Panc1 (cell line): ENCODE measurements at regions not wholly inside any gene's neighbourhood (a gene's known extent, or its start where the extent isn't known, plus 50 kb on each side); places are given as distances from the start of the nearest gene placed in this dataset.

Source experiments
- POLR2AphosphoS5 ChIP-seq: IDR thresholded peaks from 2 replicates; pipeline ENCODE4 v1.6.1; 2012; ENCODE audit warnings: mild to moderate bottlenecking, low read depth, low read length, moderate library complexity
- SIN3A ChIP-seq: IDR thresholded peaks from 2 replicates; pipeline ENCODE4 v1.6.1; 2012; ENCODE audit warnings: low read depth, mild to moderate bottlenecking, low read length, moderate library complexity, borderline replicate concordance; ENCODE audit not compliant: insufficient read depth
- TCF7L2 ChIP-seq: IDR thresholded peaks from 2 replicates; pipeline ENCODE4 v1.6.1; 2011; ENCODE audit warnings: mild to moderate bottlenecking, low read depth, low read length, inconsistent platforms
- TF ChIP-seq, protein P1 (sequence below): fragments of 450-650 bp; IDR thresholded peaks from 2 replicates; pipeline ENCODE4 v1.5.1; 2017; ENCODE audit warnings: mild to moderate bottlenecking
- TF ChIP-seq, protein P2 (sequence below), 2 experiments: IDR thresholded peaks; 2 replicates each; pipeline ENCODE4 v1.6.1; 2011 to 2012; ENCODE audit warnings: low read depth in 2 of 2, control low read depth in 1 of 2, low read length in 1 of 2, mild to moderate bottlenecking in 1 of 2, moderate library complexity in 1 of 2; ENCODE audit not compliant: insufficient read depth in 1 of 2

DNA sequence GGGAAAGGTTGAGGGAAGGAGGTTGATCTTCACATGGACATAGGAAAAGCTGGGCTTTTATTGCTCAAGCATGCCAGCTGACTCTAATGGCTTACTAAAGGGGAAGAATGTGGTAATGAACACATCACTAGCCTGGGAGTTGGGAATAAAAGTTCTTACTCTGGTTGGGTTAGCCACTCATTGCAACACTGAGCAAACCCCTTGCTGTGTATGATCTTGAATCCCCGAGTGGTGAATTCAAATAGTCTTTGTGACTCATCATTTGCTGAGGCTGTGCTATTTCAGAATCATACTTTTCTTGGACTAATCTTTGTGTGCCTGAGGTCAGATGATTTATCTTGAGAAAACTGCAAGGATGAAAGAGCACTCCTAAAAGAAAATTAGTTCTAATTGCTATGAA is 304.1 kb upstream of the ANO5 start:
- TF ChIP-seq, protein P1, sequence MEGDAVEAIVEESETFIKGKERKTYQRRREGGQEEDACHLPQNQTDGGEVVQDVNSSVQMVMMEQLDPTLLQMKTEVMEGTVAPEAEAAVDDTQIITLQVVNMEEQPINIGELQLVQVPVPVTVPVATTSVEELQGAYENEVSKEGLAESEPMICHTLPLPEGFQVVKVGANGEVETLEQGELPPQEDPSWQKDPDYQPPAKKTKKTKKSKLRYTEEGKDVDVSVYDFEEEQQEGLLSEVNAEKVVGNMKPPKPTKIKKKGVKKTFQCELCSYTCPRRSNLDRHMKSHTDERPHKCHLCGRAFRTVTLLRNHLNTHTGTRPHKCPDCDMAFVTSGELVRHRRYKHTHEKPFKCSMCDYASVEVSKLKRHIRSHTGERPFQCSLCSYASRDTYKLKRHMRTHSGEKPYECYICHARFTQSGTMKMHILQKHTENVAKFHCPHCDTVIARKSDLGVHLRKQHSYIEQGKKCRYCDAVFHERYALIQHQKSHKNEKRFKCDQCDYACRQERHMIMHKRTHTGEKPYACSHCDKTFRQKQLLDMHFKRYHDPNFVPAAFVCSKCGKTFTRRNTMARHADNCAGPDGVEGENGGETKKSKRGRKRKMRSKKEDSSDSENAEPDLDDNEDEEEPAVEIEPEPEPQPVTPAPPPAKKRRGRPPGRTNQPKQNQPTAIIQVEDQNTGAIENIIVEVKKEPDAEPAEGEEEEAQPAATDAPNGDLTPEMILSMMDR: no peak
- TF ChIP-seq POLR2AphosphoS5: no peak
- no peak for TF ChIP-seq TCF7L2
- TF ChIP-seq, protein P2, sequence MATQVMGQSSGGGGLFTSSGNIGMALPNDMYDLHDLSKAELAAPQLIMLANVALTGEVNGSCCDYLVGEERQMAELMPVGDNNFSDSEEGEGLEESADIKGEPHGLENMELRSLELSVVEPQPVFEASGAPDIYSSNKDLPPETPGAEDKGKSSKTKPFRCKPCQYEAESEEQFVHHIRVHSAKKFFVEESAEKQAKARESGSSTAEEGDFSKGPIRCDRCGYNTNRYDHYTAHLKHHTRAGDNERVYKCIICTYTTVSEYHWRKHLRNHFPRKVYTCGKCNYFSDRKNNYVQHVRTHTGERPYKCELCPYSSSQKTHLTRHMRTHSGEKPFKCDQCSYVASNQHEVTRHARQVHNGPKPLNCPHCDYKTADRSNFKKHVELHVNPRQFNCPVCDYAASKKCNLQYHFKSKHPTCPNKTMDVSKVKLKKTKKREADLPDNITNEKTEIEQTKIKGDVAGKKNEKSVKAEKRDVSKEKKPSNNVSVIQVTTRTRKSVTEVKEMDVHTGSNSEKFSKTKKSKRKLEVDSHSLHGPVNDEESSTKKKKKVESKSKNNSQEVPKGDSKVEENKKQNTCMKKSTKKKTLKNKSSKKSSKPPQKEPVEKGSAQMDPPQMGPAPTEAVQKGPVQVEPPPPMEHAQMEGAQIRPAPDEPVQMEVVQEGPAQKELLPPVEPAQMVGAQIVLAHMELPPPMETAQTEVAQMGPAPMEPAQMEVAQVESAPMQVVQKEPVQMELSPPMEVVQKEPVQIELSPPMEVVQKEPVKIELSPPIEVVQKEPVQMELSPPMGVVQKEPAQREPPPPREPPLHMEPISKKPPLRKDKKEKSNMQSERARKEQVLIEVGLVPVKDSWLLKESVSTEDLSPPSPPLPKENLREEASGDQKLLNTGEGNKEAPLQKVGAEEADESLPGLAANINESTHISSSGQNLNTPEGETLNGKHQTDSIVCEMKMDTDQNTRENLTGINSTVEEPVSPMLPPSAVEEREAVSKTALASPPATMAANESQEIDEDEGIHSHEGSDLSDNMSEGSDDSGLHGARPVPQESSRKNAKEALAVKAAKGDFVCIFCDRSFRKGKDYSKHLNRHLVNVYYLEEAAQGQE (IDR thresholded peaks at IDR 0.05; ENCODE audit: insufficient read depth in 1 of 2, low read depth in 2 of 2, low read length in 1 of 2): no peak
- no peak for TF ChIP-seq SIN3A
